Esophagus squamous epithelium (tissue), 5 donors: ENCODE measurements at regions not wholly inside any gene's neighbourhood (a gene's known extent, or its start where the extent isn't known, plus 50 kb on each side); places are given as distances from the start of the nearest gene placed in this dataset.

Experiments used
- DNase-seq: peaks from one replicate; lab custom pipeline; 2025; lab: John Stamatoyannopoulos, UW
- H3K27ac ChIP-seq, 4 donors: fragments of 200-600 bp; sonication (generic); one replicate each; pipeline ENCODE4 v1.5.1; 2016 to 2019; ENCODE audit warnings: mild to moderate bottlenecking in 1 of 4
- H3K27me3 ChIP-seq, 4 donors: fragments of 200-600 bp; sonication (generic); 1 replicate in 3 of 4; 2 replicates in 1 of 4; pipeline versions ENCODE4 v1.5.1 to v1.6.0; 2017 to 2021; ENCODE audit warnings: antibody characterized with exemption in 1 of 4
- H3K36me3 ChIP-seq, 3 donors: fragments of 200-600 bp; sonication (generic); one replicate each; pipeline ENCODE4 v1.5.1; 2016 to 2019
- H3K4me1 ChIP-seq, 3 donors: fragments of 200-600 bp; sonication (generic); one replicate each; pipeline ENCODE4 v1.5.1; 2017 to 2019
- H3K4me3 ChIP-seq, 4 donors: fragments of 200-600 bp; sonication (generic); 1 replicate in 3 of 4; 2 replicates in 1 of 4; pipeline ENCODE4 v1.5.1; 2016 to 2019; ENCODE audit warnings: mild to moderate bottlenecking in 2 of 4, moderate library complexity in 1 of 4
- H3K9me3 ChIP-seq, 3 donors: fragments of 200-600 bp; sonication (generic); one replicate each; pipeline ENCODE4 v1.5.1; 2016 to 2019
- CTCF ChIP-seq, 6 experiments: fragments of 450-650 bp in 4 of 6; fragments of 200-600 bp in 2 of 6; sonication (generic) in 2 of 6; IDR thresholded peaks; one replicate each; pipeline ENCODE4 v1.5.1; 2016 to 2019; ENCODE audit warnings: antibody characterized with exemption in 6 of 6, mild to moderate bottlenecking in 4 of 6, moderate library complexity in 4 of 6
- POLR2A ChIP-seq, 4 donors: fragments of 450-650 bp; IDR thresholded peaks; one replicate each; pipeline ENCODE4 v1.6.1; 2017; ENCODE audit warnings: antibody characterized with exemption in 4 of 4, mild to moderate bottlenecking in 4 of 4, moderate library complexity in 3 of 4
- WGBS, 2 donors: methylation state at CpG; one replicate each; pipeline ENCODE4 v1.1.5; 2018; 5-methylcytosine and 5-hydroxymethylcytosine counted together
- intact Hi-C: fragments of 100-400 bp; cut with DNase I; formaldehyde crosslinking; loops from one replicate; pipeline ENCODE4 v1.15.0; 2022
- donor health status: DM: yes; HTN: yes; CAD: no.

GRCh38 chr3:176510097-176510496, 687.2 kb downstream of the TBL1XR1 start:
- Histone ChIP-seq H3K9me3 (peaks cover 0 to 24% (median 23%) of the 10 kb centered on the region in 3 donors), H3K4me3 (no peak overlapping the region), H3K4me1 (no peaks in the 10 kb centered on the region), H3K27me3 (no peaks in the 10 kb centered on the region), H3K36me3 (no peaks in the 10 kb centered on the region), H3K27ac (no peak overlapping the region)
- WGBS, 2 donors, result 81 to 87% methylated on average over 4 of the region's 4 CpGs
- TF ChIP-seq POLR2A (IDR thresholded peaks at IDR 0.05) (no peak), CTCF (IDR thresholded peaks at IDR 0.05) (no peak)
- intact Hi-C loops, result no loop called here
- no peak for DNase-seq

- intact Hi-C loops, result no loop called here
- TF ChIP-seq CTCF (IDR thresholded peaks at IDR 0.05) (no peak), POLR2A (IDR thresholded peaks at IDR 0.05) (no peak)
- no peak for DNase-seq
- Histone ChIP-seq H3K27me3 (no peaks in the 10 kb centered on the region), H3K9me3 (no peaks in the 10 kb centered on the region), H3K36me3 (no peaks in the 10 kb centered on the region), H3K27ac (no peak overlapping the region), H3K4me3 (no peak overlapping the region), H3K4me1 (no peaks in the 10 kb centered on the region)
- 60 to 75% methylated on average over 5 to 9 of the region's 9 CpGs for WGBS, 2 donors
Observed at GRCh38 chr3:176505878-176506621, 691.2 kb downstream of the TBL1XR1 start.

GRCh38 chr3:176491084-176491483, 706.2 kb downstream of the TBL1XR1 start:
- no peak overlapping the region for H3K4me3 ChIP-seq
- H3K27me3 ChIP-seq, result no peaks in the 10 kb centered on the region
- no peak overlapping the region for H3K27ac ChIP-seq
- WGBS, 2 donors, result 38 to 45% methylated on average over 3 of the region's 3 CpGs
- no peak for DNase-seq
- no peaks in the 10 kb centered on the region for H3K9me3 ChIP-seq
- TF ChIP-seq POLR2A (IDR thresholded peaks at IDR 0.05), result no peak
- TF ChIP-seq CTCF (IDR thresholded peaks at IDR 0.05), result no peak
- intact Hi-C loops, result no loop called here
- no peaks in the 10 kb centered on the region for H3K4me1 ChIP-seq
- no peaks in the 10 kb centered on the region for H3K36me3 ChIP-seq

GRCh38 chr3:176490357-176490756, 706.9 kb downstream of the TBL1XR1 start:
- H3K27me3 ChIP-seq, result no peaks in the 10 kb centered on the region
- no peaks in the 10 kb centered on the region for H3K9me3 ChIP-seq
- no peaks in the 10 kb centered on the region for H3K4me1 ChIP-seq
- H3K36me3 ChIP-seq, result no peaks in the 10 kb centered on the region
- no peak for TF ChIP-seq POLR2A (IDR thresholded peaks at IDR 0.05)
- no peak for TF ChIP-seq CTCF (IDR thresholded peaks at IDR 0.05)
- no peak overlapping the region for H3K27ac ChIP-seq
- DNase-seq, result no peak
- WGBS, 2 donors, result 55 to 77% methylated on average over 2 of the region's 2 CpGs
- intact Hi-C loops, result no loop called here
- no peak overlapping the region for H3K4me3 ChIP-seq

- no peak overlapping the region for H3K4me3 ChIP-seq
- H3K36me3 ChIP-seq, result no peaks in the 10 kb centered on the region
- no peak overlapping the region for H3K27ac ChIP-seq
- WGBS, 2 donors, result 75 to 76% methylated on average over 6 of the region's 6 CpGs
- intact Hi-C loops, result no loop called here
- TF ChIP-seq POLR2A (IDR thresholded peaks at IDR 0.05) (no peak), CTCF (IDR thresholded peaks at IDR 0.05) (no peak)
- no peaks in the 10 kb centered on the region for H3K9me3 ChIP-seq
- no peaks in the 10 kb centered on the region for H3K27me3 ChIP-seq
- no peak for DNase-seq
- H3K4me1 ChIP-seq, result no peaks in the 10 kb centered on the region
Observed at GRCh38 chr3:176479248-176479647, 718.0 kb downstream of the TBL1XR1 start.
